Suprapubic skin (tissue), 3 donors: ENCODE measurements at regions not wholly inside any gene's neighbourhood (a gene's known extent, or its start where the extent isn't known, plus 50 kb on each side); places are given as distances from the start of the nearest gene placed in this dataset.

Experiments used
- POLR2AphosphoS5 ChIP-seq, 3 donors: sonication (generic); formaldehyde crosslinking; IDR thresholded peaks; one replicate each; pipeline ENCODE4 v1.6.1; 2017; ENCODE audit warnings: antibody characterized with exemption in 3 of 3
- TF ChIP-seq, protein P1 (sequence below), 2 donors: fragments of 200-600 bp in 1 of 2; fragments of 450-650 bp in 1 of 2; sonication (generic) in 1 of 2; IDR thresholded peaks; one replicate each; pipeline ENCODE4 v1.5.1; 2016 to 2019; ENCODE audit warnings: antibody characterized with exemption in 2 of 2, mild to moderate bottlenecking in 1 of 2, moderate library complexity in 1 of 2

DNA sequence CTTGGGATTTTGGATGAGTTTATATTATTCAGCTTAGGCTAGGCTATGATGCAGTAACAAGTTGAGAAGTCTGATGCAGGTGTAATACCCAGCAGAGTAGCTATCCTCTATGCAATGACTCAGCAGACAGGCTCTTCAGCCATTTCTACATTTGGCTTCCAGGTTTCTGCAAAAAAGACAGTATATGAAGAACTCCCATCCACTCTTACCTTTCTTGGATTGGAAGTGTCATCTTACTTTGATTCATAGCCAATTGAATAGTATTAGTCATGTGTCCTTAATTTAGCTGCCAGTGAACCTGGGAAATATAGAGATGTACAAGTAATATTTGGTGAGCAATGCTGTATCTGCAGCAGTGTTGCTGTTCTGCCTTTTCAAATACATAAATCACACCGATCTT, 127.8 kb upstream of the NPSR1 start:
- TF ChIP-seq, protein P1, sequence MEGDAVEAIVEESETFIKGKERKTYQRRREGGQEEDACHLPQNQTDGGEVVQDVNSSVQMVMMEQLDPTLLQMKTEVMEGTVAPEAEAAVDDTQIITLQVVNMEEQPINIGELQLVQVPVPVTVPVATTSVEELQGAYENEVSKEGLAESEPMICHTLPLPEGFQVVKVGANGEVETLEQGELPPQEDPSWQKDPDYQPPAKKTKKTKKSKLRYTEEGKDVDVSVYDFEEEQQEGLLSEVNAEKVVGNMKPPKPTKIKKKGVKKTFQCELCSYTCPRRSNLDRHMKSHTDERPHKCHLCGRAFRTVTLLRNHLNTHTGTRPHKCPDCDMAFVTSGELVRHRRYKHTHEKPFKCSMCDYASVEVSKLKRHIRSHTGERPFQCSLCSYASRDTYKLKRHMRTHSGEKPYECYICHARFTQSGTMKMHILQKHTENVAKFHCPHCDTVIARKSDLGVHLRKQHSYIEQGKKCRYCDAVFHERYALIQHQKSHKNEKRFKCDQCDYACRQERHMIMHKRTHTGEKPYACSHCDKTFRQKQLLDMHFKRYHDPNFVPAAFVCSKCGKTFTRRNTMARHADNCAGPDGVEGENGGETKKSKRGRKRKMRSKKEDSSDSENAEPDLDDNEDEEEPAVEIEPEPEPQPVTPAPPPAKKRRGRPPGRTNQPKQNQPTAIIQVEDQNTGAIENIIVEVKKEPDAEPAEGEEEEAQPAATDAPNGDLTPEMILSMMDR (IDR thresholded peaks at IDR 0.05): no peak
- TF ChIP-seq POLR2AphosphoS5 (IDR thresholded peaks at IDR 0.05): no peak
